Hematopoietic multipotent progenitor cell treated with erythropoietin and hydrocortisone succinate and interleukin-3 and kit ligand, for 4 days (in vitro differentiated cells): ENCODE measurements at regions not wholly inside any gene's neighbourhood (a gene's known extent, or its start where the extent isn't known, plus 50 kb on each side); places are given as distances from the start of the nearest gene placed in this dataset.
A peak's percentile ranks its signal among the peaks of the same experiment; 100 is the strongest.
"Not testable (repeated sequence)": the region's sequence is repeated elsewhere in the genome, so short reads cannot be mapped to it uniquely, and the experiment has no call there.

Source experiments
- DNase-seq: peaks from one replicate; pipeline ENCODE4 v3.0.0-alpha.2; 2015

DNA sequence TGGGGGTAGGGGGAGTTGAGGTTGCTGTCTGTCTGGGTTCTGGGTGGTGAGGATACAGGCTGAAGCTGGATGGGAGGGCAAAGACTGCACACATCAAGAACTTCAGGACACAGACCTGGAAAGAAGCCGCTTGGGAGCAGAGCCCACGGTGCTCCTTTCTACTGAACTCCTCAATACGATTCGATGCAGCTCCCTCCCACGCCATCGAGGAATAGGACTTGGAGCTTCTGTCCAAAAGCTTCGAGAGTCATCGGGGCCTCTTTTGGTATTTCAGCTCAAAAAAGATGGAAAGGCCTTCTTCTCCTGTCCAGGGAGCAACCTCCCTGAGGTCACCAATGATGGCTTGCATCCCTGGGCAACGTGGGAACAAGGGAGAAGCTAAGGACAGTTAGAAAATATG, 407.1 kb upstream of the MGMT start:
- no peak for DNase-seq

GRCh38 chr10:129063212-129063611, 403.8 kb upstream of the MGMT start:
- DNase-seq: no peak

DNA sequence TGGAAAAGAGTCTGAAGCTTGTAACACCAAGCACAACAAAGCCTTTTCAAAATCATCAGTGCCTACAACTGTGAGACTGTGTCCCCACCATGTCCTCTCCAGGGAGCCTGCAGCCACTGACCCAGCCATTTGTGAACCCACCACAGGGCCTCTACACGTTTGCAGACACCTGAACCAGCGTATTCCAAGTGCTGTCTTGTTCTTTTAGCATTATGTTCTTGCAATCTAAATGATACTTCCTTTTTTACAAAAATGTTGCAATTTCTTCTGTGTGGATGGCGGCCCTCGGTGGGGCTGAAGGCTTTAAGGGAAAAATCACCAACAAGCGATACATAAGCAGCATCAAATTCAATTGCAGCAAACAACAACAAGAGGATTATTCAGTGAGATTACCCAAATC, 403.2 kb upstream of the MGMT start:
- no peak for DNase-seq

DNA sequence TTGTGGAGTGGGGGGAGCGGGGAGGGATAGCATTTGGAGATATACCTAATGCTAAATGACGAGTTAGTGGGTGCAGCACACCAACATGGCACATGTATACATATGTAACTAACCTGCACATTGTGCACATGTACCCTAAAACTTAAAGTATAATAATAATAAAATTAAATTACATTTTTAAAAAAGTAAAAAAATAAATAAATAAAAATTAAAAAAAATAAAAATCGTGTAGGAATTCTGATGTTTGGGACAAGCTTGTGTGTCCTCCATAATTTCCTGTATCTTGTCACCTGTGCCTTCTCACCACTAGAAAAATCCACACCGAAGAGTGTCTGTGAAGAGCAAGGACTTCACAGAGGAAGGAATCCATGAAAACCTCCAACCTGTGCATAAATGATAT, 400.5 kb upstream of the MGMT start:
- not testable (repeated sequence) for DNase-seq

DNA sequence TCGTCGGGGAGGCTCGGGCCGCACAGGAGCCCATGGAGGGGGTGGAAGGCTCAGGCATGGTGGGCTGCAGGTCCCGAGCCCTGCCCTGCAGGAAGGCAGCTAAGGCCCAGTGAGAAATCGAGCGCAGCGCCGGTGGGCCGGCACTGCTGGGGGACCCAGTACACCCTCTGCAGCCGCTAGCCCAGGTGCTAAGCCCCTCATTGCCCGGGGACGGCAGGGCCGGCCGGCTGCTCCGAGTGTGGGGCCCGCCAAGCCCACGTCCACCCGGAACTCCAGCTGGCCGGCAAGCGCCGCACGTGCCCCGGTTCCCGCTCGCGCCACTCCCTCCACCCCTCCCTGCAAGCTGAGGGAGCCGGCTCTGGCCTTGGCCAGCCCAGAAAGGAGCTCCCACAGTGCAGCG, 395.6 kb upstream of the MGMT start:
- DNase-seq: not testable (repeated sequence)

DNA sequence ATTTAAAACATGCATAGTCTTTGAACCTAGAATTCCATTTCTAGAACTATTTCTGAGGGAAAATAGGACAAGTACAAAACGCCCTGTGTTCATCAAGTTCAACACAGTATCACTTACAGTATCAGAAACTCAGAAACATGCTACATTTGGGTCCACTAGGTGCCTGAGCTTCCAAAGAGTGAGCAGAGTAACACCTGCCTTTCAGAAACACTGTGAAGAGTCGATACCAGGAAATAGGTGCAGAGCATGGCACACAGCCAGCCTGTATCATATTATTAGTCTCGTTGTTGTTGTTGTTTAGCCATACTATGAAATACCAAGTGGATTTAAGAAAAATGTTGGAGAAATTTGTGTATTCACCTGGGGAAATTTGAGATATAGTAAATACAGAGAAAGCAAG, 392.1 kb upstream of the MGMT start:
- DNase-seq: no peak

DNA sequence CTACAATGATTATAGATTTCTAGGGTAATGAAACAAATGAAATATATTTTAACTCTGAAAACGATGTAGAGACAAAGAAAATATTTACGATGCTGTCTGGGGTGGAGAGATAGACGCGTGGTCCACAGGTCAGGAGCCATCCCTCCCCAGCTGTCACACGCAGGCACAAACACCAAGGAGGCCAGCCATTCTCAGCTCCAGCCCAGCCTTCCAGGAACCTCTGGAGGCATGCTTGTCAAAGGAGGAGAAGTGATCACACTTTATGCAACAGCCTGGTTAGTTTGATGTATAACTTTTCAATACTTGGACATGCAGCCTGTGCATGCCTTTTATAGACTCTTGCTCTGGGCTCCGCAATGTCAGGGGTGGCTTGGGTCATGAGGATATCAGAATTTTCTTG, 391.5 kb upstream of the MGMT start:
- DNase-seq: no peak

GRCh38 chr10:129075927-129076326, 391.1 kb upstream of the MGMT start:
- no peak for DNase-seq

DNA sequence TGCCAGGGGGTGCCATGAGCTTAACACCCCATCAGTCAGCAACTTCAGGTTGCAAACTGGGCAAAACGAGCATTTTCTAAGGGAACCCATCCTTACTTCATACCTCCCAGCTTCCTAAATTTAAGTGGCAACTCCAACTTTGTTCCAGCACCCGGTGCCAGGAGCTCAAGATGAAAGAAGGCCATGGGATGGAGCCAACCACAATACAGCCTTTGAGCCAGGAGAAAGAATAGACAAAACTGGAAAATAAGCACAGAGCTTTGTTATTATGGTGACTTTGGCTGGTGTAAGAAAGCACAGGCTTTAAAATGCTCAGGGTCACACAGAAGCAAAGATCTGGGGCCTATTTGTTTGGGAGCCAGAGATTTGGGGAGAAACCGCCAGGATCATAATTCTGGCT, 388.7 kb upstream of the MGMT start:
- no peak for DNase-seq

GRCh38 chr10:129078746-129079145, 388.3 kb upstream of the MGMT start:
- no peak for DNase-seq

- DNase-seq: no peak
Observed at GRCh38 chr10:129079705-129080104, 387.3 kb upstream of the MGMT start.

GRCh38 chr10:129085811-129086210, 381.2 kb upstream of the MGMT start:
- DNase-seq: no peak

DNA sequence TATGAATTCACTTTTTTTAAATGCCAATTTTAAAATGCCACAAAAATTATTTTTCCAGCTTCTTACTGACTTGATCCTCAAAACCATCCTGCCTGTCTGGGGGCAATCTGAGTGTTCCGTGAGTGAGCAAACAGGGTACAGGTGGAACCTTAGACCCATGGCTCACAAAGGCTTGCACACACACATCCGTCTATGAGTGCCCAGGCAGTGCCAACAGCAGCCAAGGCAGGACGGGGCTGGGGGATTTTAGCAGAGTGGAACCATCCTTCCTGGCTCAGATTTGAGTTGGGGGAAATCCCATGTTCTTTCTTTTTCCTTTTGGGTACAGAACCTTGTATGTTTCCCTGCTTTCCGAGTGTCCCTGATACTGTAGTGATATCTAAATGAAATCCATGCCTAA, 377.7 kb upstream of the MGMT start:
- no peak for DNase-seq

GRCh38 chr10:129090165-129090564, 376.9 kb upstream of the MGMT start:
- DNase-seq: no peak

DNA sequence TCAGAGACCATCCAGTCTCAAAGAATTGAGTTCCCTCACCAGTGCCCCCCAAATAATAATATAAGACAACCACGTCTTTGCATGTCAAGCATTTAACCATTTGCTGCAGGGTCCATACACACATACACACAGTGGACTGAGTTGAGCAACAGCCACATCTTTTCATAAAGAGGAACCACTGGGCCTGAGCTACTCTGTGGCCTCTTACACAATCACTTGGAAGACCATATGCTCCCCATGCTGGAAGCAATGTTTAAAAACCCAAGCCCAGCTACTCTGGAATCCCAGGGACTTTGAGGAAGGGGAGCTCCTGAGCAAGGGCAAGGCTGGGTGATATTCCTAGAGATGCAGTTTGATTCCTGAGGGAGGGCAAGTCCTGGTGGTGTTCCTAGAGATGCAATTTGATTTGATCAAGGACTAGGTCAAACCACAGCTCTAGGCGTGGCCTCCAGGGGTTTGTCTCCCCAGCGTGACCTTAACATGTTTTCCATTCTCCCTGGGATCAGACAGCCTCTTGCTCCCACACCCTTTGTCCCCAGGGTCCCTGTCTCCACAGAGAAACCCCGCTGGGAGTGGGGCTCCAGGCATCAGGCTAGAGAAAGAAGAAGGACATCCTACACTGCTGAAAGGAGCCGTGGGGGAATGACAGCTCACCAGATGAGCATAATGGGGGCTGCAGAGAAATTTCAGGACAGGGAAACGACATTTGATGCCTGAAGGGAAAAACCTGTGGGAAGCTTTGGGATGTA, 376.2 kb upstream of the MGMT start:
- DNase-seq: peak; percentile 84

DNA sequence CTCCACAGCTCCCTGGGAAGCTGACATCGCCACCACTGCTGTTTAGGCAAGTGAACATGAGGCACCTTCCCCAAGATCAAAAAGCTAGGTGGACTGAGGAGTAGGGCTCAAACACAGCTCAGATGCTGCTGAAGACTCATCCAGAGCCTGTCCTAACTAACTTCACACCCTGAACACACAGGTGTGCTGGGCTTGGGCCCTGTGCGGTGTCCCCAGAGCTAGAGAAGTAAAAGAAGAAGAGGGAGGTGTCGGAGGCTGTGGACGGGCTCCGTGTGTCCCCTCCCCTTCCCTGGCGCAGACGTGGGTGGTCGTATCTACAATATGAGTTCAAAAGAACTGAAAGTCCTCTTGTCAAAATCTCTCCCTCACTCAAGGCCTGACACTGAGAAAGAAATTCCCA, 373.4 kb upstream of the MGMT start:
- DNase-seq: no peak

- DNase-seq: no peak
Observed at GRCh38 chr10:129094233-129094632, 372.8 kb upstream of the MGMT start.

GRCh38 chr10:129094861-129095260, 372.2 kb upstream of the MGMT start:
- DNase-seq: no peak

- no peak for DNase-seq
Observed at GRCh38 chr10:129095680-129096064, 371.4 kb upstream of the MGMT start.

- DNase-seq: peak; percentile 30
Observed at GRCh38 chr10:129096065-129096984, 370.7 kb upstream of the MGMT start.

DNA sequence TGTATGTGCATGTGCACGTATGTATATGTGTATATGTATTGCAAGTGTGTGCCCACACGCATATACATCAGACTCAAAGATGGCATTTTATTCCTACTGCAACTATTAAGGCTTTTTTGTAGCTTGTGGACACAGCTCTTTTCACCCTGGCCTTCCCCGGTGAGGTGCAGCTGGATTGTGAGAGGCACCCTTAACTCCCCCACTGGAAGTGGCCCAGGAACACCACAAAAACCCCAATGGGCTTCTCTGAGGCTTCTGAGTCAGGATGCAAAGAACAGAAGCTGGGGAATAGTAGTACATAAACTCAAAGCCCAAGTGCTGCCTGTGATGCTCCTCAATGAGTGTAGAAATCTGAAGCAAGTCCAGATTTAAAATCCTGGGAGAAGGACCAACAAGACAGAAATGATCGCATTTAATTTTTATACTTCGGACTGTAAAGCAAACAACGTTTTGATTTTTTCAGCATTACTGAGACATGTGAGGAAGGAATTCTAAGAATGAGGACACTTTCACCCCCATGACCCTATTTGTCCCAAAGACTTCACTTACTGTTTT, 369.2 kb upstream of the MGMT start:
- no peak for DNase-seq

DNA sequence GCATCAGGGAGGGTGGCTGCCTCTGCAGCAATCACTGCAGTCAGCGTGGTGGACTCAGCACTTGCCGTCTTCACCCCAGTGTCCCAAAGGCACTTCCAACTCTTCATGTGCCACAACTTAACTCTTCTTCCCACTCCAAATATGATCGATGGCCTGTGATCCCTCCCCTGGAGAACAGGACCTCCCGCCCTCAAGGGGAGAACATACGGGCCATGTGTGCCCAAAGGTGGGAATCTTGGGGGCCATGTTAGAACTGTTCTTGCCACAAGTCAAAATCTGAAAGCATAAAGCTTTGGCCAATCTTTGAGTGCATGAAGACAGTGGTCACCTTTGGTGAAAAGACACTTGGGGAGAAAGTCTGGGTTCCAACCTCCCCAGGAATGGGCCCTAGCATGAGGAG, 368.5 kb upstream of the MGMT start:
- no peak for DNase-seq

DNA sequence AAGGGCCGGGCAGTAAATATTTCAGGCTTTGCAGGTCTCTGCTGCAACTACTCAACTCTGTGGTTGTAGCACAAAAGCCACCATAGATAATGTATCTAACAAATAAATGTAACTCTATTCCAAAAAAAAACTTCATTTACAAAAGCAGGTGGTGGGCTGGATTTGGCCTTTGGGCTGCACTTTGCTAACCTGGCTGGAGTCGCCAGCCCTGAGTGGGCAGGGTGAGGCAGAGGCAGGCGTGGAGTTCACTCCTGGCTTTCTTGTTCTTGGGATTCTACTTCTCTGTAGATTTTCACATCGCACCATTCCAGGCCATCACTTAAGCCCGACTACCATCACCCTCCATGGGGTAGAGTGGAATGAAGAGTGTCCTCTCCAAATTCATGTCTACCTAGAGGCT, 367.6 kb upstream of the MGMT start:
- DNase-seq: no peak

DNA sequence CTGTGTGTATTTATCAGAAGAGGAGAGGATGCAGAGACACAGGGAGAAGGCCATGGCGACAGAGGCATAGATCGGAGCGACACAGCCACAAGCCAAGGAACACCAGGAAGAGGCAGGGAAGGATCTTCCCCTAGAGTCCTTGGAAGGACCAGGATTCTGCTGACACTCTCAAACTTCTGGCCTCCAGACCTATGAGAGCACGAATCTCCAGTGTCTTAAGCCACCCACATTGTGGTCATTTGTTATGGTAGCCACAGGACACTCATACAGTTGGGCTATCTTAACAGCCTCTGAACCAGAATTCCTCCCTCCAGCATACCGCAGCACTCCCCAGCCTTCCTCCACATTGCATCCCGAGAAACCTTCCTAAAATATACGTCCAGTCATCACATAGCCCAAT, 367.0 kb upstream of the MGMT start:
- no peak for DNase-seq
